AG08396 (cell line): ENCODE measurements at regions not wholly inside any gene's neighbourhood (a gene's known extent, or its start where the extent isn't known, plus 50 kb on each side); places are given as distances from the start of the nearest gene placed in this dataset.

Experiments used
- DNase-seq: peaks from one replicate; pipeline ENCODE4 v3.0.0; 2012; ENCODE audit warnings: low spot score, mixed read lengths

DNA sequence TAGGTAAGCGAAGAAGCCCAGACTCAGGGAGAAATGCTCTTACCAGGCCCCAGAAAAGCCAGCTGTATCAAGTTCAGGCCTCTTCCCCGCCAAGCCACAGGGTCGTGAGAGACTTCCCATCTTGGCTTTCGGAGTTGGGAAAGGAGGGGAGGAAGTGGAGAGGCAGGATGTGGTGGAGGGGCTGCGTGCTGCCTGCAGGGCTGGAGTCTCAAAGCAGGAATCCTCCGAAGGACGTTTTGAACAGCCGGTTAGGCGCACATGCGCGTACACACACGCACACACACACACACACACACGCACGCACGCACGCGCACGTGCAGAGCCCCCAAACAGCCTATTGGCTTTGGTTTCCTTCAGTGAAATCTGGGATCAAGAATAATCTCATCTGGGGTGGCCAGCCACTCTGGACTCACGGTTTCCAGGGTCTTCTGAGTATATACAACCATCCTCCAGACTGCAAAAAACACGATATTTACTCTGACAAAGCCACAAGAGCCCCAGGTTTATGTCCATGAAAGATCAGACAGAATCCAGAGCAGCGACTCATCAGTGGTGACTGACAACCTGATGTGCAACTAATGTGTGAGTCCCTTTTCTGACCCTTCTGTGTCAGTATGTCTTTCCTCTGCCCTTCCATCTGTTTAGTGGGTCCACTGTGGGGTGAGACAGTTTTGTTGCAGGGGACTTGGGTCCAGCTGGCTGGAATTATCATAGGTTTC, 115.0 kb upstream of the ZNF438 start:
- peak; percentile 58 for DNase-seq

DNA sequence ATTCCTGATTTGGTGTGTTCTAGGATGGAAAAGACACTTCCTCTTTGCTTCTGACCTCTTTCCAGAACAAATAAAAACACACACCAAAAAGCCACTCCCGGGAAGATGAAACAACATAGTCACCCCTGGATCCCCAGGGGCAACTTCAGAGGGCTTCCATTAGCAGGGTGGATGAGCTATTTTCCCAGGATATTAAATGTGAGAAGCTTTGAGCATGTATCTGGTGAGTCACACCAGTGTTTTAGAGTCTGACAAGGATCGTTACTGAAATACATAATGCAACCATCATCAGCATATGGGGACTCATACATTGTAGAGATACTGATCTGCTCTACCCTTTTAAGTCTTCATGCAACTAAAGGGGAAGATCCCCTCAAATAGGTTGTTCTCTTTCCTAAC, 115.5 kb upstream of the ZNF438 start:
- DNase-seq, result no peak

GRCh38 chr10:31148951-31149350, 117.3 kb upstream of the ZNF438 start:
- no peak for DNase-seq

- DNase-seq, result no peak
Observed at GRCh38 chr10:31149835-31150512, 118.3 kb upstream of the ZNF438 start.

GRCh38 chr10:31151301-31151700, 119.6 kb upstream of the ZNF438 start:
- DNase-seq, result no peak

DNA sequence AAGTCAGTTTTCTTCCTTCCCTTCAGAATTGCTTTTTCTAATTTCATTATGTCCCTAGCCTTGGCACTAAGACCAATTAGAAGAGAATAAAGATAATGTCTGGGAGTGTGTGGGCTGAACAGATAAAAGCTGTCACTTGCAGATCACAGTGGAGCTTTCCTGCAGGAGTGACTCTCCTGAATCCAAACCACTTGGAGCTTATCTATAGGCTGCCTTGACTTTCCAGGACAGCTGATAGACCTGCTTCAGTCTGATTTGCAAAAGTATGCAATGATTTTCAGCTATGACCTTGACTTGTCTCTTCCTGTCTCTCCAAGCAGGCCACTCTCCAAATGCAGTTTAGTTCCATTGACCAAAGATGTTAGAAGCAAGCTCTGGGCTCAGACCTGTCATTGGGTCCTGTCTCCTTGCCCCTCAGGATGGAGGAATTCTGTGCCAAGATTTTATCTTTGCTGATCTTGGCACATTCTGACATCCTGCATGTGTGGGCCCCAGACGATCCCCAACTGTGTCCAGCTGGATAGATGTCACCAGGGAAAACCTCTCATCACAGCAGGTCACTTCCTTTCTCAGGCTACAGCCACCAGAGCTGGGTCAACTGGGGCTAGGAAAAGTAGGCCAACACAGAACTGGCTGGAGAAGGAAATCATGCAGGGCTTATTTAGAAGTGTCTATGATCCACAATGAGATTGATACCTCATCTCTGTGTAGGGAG, 120.9 kb upstream of the ZNF438 start:
- DNase-seq, result no peak

GRCh38 chr10:31153161-31153560, 121.5 kb upstream of the ZNF438 start:
- no peak for DNase-seq

GRCh38 chr10:31153692-31154091, 122.0 kb upstream of the ZNF438 start:
- DNase-seq, result no peak

DNA sequence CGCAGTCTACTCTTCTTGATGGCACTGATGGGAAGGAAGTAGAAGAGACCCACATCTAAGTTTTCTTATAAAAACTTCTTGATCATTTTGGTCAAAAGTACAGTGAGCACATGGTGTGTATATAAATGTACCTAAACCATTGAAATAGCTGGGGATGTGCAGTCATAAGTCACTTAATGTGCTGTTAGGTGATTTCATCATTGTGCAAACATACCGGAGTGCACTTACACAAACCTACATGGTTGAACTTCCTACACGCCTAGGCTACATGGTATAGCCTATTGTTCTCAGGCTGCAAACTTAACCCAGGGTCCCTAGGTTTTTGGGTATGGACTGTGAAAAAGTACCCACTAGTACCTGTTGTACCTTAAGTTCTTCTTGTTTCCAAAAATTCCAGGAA, 123.3 kb upstream of the ZNF438 start:
- DNase-seq, result no peak

GRCh38 chr10:31157123-31158010, 125.7 kb upstream of the ZNF438 start:
- DNase-seq, result peak; percentile 66

DNA sequence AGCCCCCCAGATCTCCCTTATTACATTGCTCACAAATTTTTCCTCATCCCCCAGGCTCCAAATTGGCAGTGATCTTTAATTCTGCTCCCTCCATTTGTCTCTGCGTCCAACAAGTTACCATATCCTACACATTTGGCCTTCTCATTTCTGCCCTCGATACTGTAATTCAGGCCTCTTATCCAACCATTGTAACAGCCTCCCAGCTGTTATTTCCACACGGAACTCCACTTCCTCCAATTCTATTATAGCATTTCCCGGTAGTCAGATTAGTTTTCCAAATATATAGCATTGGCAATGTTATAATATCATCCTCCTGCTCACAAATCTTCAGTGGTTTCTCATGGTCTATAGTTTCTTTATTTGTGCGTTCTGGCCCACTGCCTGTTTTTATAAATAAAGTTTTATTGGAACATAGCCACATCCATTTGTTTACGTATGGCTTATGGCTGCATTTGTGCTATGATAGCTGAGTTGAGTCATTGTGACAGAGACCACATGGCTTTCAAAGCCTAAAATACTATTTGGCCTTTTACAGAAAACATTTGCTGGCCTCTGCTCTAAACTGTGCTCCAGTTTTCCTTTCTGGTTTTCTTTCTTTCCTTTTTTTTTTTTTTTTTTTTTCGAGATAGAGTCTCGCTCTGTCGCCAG, 126.5 kb upstream of the ZNF438 start:
- no peak for DNase-seq

- no peak for DNase-seq
Observed at GRCh38 chr10:31166606-31167005, 134.9 kb upstream of the ZNF438 start.

DNA sequence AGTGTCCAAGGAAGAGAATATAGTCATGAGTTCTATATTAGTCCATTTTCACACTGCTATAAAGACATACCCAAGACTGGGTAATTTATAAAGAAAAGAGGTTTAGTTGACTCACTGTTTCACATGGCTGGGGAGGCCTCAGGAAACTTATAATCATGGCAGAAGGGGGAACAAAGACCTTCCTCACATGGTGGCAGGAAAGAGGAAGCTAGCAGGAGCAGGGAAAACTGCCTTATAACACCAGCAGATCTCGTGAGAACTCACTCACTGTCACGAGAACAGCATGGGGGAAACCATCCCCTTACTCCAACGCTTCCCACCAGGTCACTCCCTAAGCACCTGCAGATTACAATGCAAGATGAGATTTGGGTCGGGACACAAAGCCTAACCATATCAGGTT, 139.0 kb upstream of the ZNF438 start:
- no peak for DNase-seq

- DNase-seq, result no peak
Observed at GRCh38 chr10:31171402-31172083, 139.9 kb upstream of the ZNF438 start.

- DNase-seq, result no peak
Observed at GRCh38 chr10:31172925-31173324, 141.3 kb upstream of the ZNF438 start.

- DNase-seq, result no peak
Observed at GRCh38 chr10:31173752-31174151, 142.1 kb upstream of the ZNF438 start.

GRCh38 chr10:31179091-31179680, 139.8 kb upstream of the ZEB1 start:
- DNase-seq, result no peak

GRCh38 chr10:31186225-31187000, 132.6 kb upstream of the ZEB1 start:
- DNase-seq, result no peak

DNA sequence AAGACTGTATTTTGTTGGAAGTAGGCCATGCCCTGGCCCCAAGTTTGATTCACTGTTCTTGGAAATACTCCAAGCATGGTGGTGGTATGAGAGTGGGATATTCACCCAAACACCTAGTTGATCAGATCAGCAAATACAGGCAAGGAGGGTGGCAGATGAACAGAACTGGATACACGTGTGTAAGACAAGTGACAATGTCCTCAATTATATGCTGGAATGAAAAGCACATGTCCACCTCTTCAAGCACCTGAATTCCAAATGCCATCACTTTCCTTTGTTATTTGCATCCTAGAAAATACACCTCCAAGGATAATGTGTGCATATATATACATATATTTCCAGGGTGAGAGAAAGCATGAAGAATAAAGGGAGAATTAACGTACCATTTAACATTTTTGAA, 131.8 kb upstream of the ZEB1 start:
- DNase-seq, result no peak
